GM10248 (cell line): ENCODE measurements at regions not wholly inside any gene's neighbourhood (a gene's known extent, or its start where the extent isn't known, plus 50 kb on each side); places are given as distances from the start of the nearest gene placed in this dataset.

Source experiments
- CTCF ChIA-PET: fragments of 300-600 bp; sonication (Branson Sonifier 250); formaldehyde crosslinking; extraction: SDS; loops from one replicate; lab custom pipeline; 2021; ENCODE audit warnings: antibody characterized with exemption; lab: Yijun Ruan, JAX
- POLR2A ChIA-PET: fragments of 350-650 bp; sonication (Branson Sonifier 250); formaldehyde crosslinking; extraction: SDS; loops from one replicate; lab custom pipeline; 2020; ENCODE audit warnings: antibody characterized with exemption; lab: Yijun Ruan, JAX
- DNase-seq: peaks from one replicate; pipeline ENCODE4 v3.0.0; 2012; ENCODE audit errors: extremely low spot score
- CTCF ChIP-seq: IDR thresholded peaks from 2 replicates; pipeline ENCODE4 v1.5.1; 2012; ENCODE audit warnings: mild to moderate bottlenecking, low read depth; ENCODE audit errors: extremely low read depth, missing control alignments, control extremely low read depth

DNA sequence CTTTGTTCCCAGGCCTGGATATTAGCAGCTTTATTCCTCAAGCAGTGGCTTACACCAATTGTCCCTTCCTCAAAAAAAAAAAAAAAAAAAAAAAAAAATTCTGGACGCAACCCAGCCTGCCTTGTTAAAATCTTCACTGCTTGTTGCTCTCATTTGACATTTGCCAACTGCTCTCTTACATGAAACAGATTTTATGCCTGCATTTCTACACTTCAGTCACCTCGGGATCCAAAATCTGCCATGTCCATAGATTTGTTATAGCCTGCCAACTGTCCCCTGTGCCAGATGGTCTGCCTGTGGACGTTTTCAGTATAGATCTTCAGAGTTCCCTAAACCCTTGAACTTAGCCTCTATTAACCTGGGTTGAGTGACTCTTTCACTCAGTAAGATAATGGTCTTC lies 651.5 kb downstream of the FSCB start:
- no peak for DNase-seq
- TF ChIP-seq CTCF: no peak
- POLR2A ChIA-PET: no interaction called here
- CTCF ChIA-PET: no interaction called here

- no peak for DNase-seq
- CTCF ChIA-PET: no interaction called here
- TF ChIP-seq CTCF: no peak
- POLR2A ChIA-PET: no interaction called here
Observed at GRCh38 chr14:43853541-43853940, 653.5 kb downstream of the FSCB start.

GRCh38 chr14:43803076-43803689 lies 703.9 kb downstream of the FSCB start:
- ChIA-PET POLR2A (no interaction called here), CTCF (interaction anchor here (1.6 kb wide), 1 partner anchor 8 kb away, joined by 5 read pairs; no protein-coding TSS in a partner anchor)
- DNase-seq: no peak
- no peak for TF ChIP-seq CTCF

DNA sequence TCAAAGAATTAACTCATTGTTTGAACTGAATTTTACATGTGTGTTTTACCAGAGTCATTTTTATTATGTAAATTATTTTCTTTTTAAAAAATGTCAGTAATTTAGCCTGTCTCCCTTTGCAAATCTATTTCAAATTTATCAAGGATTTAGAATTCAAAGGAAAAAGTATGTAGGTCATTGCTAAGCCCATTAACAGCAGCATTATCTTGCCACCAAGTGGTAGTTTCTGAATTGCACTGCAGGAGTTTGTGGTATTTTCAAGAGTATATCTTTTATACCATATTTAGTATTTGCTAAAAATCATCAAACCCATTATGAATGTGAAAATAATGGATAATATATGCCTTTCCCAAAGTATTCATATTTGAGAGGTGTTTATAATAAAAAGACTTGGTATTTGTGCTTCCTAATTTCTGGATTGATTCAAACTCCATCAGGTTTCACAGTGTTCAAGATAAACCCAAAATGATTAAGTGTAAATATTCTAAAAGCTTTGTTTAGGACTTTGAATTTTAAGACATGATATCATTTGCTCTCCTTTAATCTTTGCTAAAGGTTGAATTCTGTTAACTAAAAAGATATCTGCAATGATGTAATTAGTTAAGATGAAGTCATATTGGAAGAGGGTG lies 711.4 kb downstream of the FSCB start:
- ChIA-PET POLR2A (no interaction called here), CTCF (interaction anchor here (1.7 kb wide), 1 partner anchor 26 kb away, joined by 3 read pairs; no protein-coding TSS in a partner anchor)
- TF ChIP-seq CTCF: no peak
- DNase-seq: no peak

DNA sequence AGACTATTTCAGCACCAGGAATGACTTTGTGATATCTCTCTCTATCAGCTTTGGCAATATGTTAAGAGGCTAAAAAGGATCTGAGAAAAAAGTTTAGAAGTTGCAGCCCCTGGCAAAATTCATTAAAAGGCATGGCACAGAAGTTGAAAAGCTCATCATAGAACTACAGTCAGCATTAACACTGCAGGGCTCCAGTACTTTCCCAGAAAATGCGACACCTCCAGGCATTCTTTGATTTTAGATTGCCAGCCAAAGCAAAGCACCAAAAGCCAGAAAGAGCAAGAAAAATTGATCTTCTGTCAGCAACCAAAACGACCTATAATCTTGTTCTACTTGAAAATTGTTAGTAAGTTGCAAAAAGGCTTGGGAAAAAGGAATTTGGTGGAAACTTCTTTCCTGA lies 713.5 kb downstream of the FSCB start:
- POLR2A ChIA-PET: no interaction called here

GRCh38 chr14:43792980-43793379 lies 714.1 kb downstream of the FSCB start:
- DNase-seq: no peak
- no peak for TF ChIP-seq CTCF
- CTCF ChIA-PET: no interaction called here
- POLR2A ChIA-PET: no interaction called here

More for the DNA sequence above, 713.5 kb downstream of the FSCB start:
- DNase-seq: no peak
- TF ChIP-seq CTCF: no peak
- CTCF ChIA-PET: no interaction called here

- no peak for DNase-seq
- ChIA-PET POLR2A (no interaction called here), CTCF (no interaction called here)
- TF ChIP-seq CTCF: no peak
Observed at GRCh38 chr14:43790681-43791080, 716.4 kb downstream of the FSCB start.
